GM18499 (cell line): ENCODE measurements at regions not wholly inside any gene's neighbourhood (a gene's known extent, or its start where the extent isn't known, plus 50 kb on each side); places are given as distances from the start of the nearest gene placed in this dataset.
"Not testable (repeated sequence)": the region's sequence is repeated elsewhere in the genome, so short reads cannot be mapped to it uniquely, and the experiment has no call there.

ENCODE experiments used
- ATAC-seq: cut with Tn5 transposase; IDR thresholded peaks from one replicate; pipeline ENCODE4 v1.9.1; 2021; ENCODE audit warnings: moderate number of reproducible peaks; ENCODE audit not compliant: insufficient read depth, unreplicated experiment

GRCh38 chr9:64920147-64920546 is 364.9 kb downstream of the FOXD4L5 start:
- not testable (repeated sequence) for ATAC-seq

- not testable (repeated sequence) for ATAC-seq
Observed at GRCh38 chr9:64888643-64889042, 396.4 kb downstream of the FOXD4L5 start.

GRCh38 chr9:64870594-64870993 is 414.4 kb downstream of the FOXD4L5 start:
- peak; percentile 60 for ATAC-seq
